HepG2 (cell line): ENCODE measurements at regions not wholly inside any gene's neighbourhood (a gene's known extent, or its start where the extent isn't known, plus 50 kb on each side); places are given as distances from the start of the nearest gene placed in this dataset.

Experiments used
- ATAC-seq: fragments of 200-7000 bp; cut with Tn5 transposase; 3 replicates; pipeline ENCODE4 v1.9.1; 2020; ENCODE audit warnings: mild to moderate bottlenecking, moderate library complexity
- BruUV-seq: library from RNA; stranded (reverse); fragments of 400-500 nt; replicated peaks from 2 replicates; lab custom pipeline; 2021; lab: Mats Ljungman, UMichigan
- CTCF ChIA-PET: fragments of 300-600 bp; formaldehyde crosslinking; extraction: SDS; loops from one replicate; lab custom pipeline; 2021; ENCODE audit warnings: low total read pairs, inconsistent platforms, low intra/inter-chr PET ratio; lab: Yijun Ruan, JAX
- POLR2A ChIA-PET: fragments of 350-600 bp; sonication (Branson Sonifier 250); formaldehyde crosslinking; loops from one replicate; lab custom pipeline; 2020; ENCODE audit warnings: antibody characterized with exemption, inconsistent platforms; lab: Yijun Ruan, JAX
- DNase-seq: peaks from one replicate; pipeline ENCODE4 v3.0.0-alpha.2; 2015; ENCODE audit warnings: low spot score
- FAIRE-seq: peaks from 3 replicates; lab custom pipeline; 2011; peaks lifted over from hg19 to GRCh38; lab: Jason Lieb, UNC
- H2AFZ ChIP-seq: one replicate; pipeline ENCODE4 v1.6.1; 2011; ENCODE audit warnings: low read length, inconsistent platforms
- H3K27ac ChIP-seq: fragments of 300-600 bp; 3 replicates; pipeline ENCODE4 v1.8.0; 2011; ENCODE audit warnings: mixed run types, mild to moderate bottlenecking, mixed read lengths, low read length, inconsistent platforms; ENCODE audit not compliant: insufficient read depth; ENCODE audit errors: extremely low read length
- H3K27me3 ChIP-seq, 2 experiments: fragments of 200-600 bp in 1 of 2; 2 replicates in 1 of 2; 3 replicates in 1 of 2; pipeline versions ENCODE4 v1.6.0 to v1.8.0; 2011; ENCODE audit warnings: low read length in 2 of 2, mild to moderate bottlenecking in 2 of 2, moderate library complexity in 2 of 2, inconsistent platforms in 1 of 2; ENCODE audit not compliant: insufficient read depth in 2 of 2, control insufficient read depth in 1 of 2
- H3K36me3 ChIP-seq, 2 experiments: fragments of 200-600 bp in 1 of 2; replicated peaks in 1 of 2; 2 replicates in 1 of 2; 3 replicates in 1 of 2; pipeline versions ENCODE4 v1.5.1 to v1.8.0; 2011; ENCODE audit warnings: low read length in 2 of 2, inconsistent platforms in 1 of 2; ENCODE audit not compliant: insufficient read depth in 2 of 2, control insufficient read depth in 1 of 2
- H3K4me1 ChIP-seq: 2 replicates; pipeline ENCODE4 v1.5.1; 2012; ENCODE audit warnings: low read length, inconsistent platforms; ENCODE audit not compliant: insufficient read depth
- H3K4me2 ChIP-seq: 2 replicates; pipeline ENCODE4 v1.6.0; 2011; ENCODE audit warnings: low read depth, low read length, inconsistent platforms
- H3K4me3 ChIP-seq, 3 experiments: fragments of 200-600 bp in 1 of 3; sonication (generic), shearing (Covaris generic) in 1 of 3; replicated peaks in 1 of 3; 2 replicates each; pipeline ENCODE4 v1.5.1; 2011 to 2016; ENCODE audit warnings: low read length in 3 of 3, inconsistent platforms in 2 of 3, low read depth in 2 of 3, mild to moderate bottlenecking in 2 of 3, control low read depth in 1 of 3, mixed read lengths in 1 of 3; ENCODE audit not compliant: insufficient read depth in 1 of 3
- H3K79me2 ChIP-seq: one replicate; pipeline ENCODE4 v1.6.1; 2011; ENCODE audit warnings: low read length, inconsistent platforms; ENCODE audit not compliant: insufficient read depth
- H3K9ac ChIP-seq: 2 replicates; pipeline ENCODE4 v1.6.0; 2011; ENCODE audit warnings: mild to moderate bottlenecking, low read depth, low read length, inconsistent platforms; ENCODE audit not compliant: insufficient read depth
- H3K9me3 ChIP-seq: 2 replicates; pipeline ENCODE4 v1.5.1; 2012; ENCODE audit warnings: mild to moderate bottlenecking, low read length
- H4K20me1 ChIP-seq: 2 replicates; pipeline ENCODE4 v1.6.0; 2011; ENCODE audit warnings: inconsistent platforms, mild to moderate bottlenecking, low read length, moderate library complexity; ENCODE audit not compliant: insufficient read depth
- CEBPG ChIP-seq: IDR thresholded peaks from 2 replicates; pipeline ENCODE4 v1.6.1; 2016
- GATA4 ChIP-seq: sonication (generic); IDR thresholded peaks from 2 replicates; pipeline ENCODE4 v1.6.1; 2016; ENCODE audit warnings: antibody characterized with exemption, low read depth, borderline replicate concordance
- GATAD2A ChIP-seq: IDR thresholded peaks from 2 replicates; pipeline ENCODE4 v1.6.1; 2016
- GTF3A ChIP-seq: sonication (generic); formaldehyde crosslinking; conservative IDR thresholded peaks from 2 replicates; pipeline ENCODE4 v1.4.0; 2020; ENCODE audit warnings: mild to moderate bottlenecking, missing genetic modification reagents
- HNRNPL ChIP-seq: fragments of 200-400 bp; formaldehyde crosslinking; IDR thresholded peaks from 2 replicates; pipeline ENCODE4 v1.6.1; 2017; ENCODE audit warnings: mild to moderate bottlenecking, low read depth, low read length
- MAZ ChIP-seq, 2 experiments: sonication (generic) in 1 of 2; formaldehyde crosslinking in 1 of 2; IDR thresholded peaks; 2 replicates each; pipeline versions ENCODE4 v1.5.0 to v1.6.1; 2012 to 2020; ENCODE audit warnings: low read depth in 2 of 2, mild to moderate bottlenecking in 2 of 2, borderline replicate concordance in 1 of 2, improper control_type of control experiment in 1 of 2, low read length in 1 of 2, missing genetic modification reagents in 1 of 2, moderate library complexity in 1 of 2
- PCBP2 ChIP-seq: fragments of 200-400 bp; formaldehyde crosslinking; optimal IDR thresholded peaks from 2 replicates; pipeline ENCODE3; 2018; ENCODE audit warnings: low read length, low read depth; ENCODE audit not compliant: poor library complexity, severe bottlenecking
- PHF20 ChIP-seq: sonication (generic); formaldehyde crosslinking; IDR thresholded peaks from 2 replicates; pipeline ENCODE4 v1.5.0; 2020; ENCODE audit warnings: mild to moderate bottlenecking, missing genetic modification reagents
- REL ChIP-seq: sonication (generic); formaldehyde crosslinking; conservative IDR thresholded peaks from 2 replicates; pipeline ENCODE4 v1.8.0; 2022; ENCODE audit warnings: mild to moderate bottlenecking, missing genetic modification reagents, moderate library complexity
- SRSF9 ChIP-seq: fragments of 200-400 bp; formaldehyde crosslinking; IDR thresholded peaks from 2 replicates; pipeline ENCODE4 v1.6.1; 2018; ENCODE audit warnings: borderline replicate concordance, mild to moderate bottlenecking, low read depth, low read length; ENCODE audit not compliant: insufficient read depth, poor library complexity, severe bottlenecking
- ZBTB49 ChIP-seq: sonication (generic); formaldehyde crosslinking; IDR thresholded peaks from 2 replicates; pipeline ENCODE4 v1.4.0; 2020; ENCODE audit warnings: missing genetic modification reagents, borderline replicate concordance
- ZNF343 ChIP-seq: sonication (generic); formaldehyde crosslinking; IDR thresholded peaks from 2 replicates; pipeline ENCODE4 v1.4.0; 2020; ENCODE audit warnings: mild to moderate bottlenecking, missing genetic modification reagents
- ZNF496 ChIP-seq: sonication (generic); formaldehyde crosslinking; IDR thresholded peaks from 2 replicates; pipeline ENCODE4 v1.8.1; 2023; ENCODE audit warnings: mild to moderate bottlenecking, moderate library complexity, missing genetic modification reagents; ENCODE audit not compliant: insufficient replicate concordance
- ZNF562 ChIP-seq: sonication (generic); formaldehyde crosslinking; IDR thresholded peaks from 2 replicates; pipeline ENCODE4 v1.8.0; 2022; ENCODE audit warnings: missing genetic modification reagents, borderline replicate concordance
- WGBS: methylation state at CpG from one replicate; pipeline ENCODE4 v1.1.6; 2017; ENCODE audit warnings: low lambda C conversion rate; 5-methylcytosine and 5-hydroxymethylcytosine counted together
- in situ Hi-C: cut with HindIII; loops from 2 replicates; pipeline ENCODE4 v1.10.0; 2017; ENCODE audit warnings: low pct_unique_long_range_greater_than_20kb; ENCODE audit not compliant: extremely low pct_ligation_motif_present
- intact Hi-C: fragments of 100-400 bp; cut with micrococcal nuclease; formaldehyde crosslinking; loops from one replicate; pipeline ENCODE4 v1.10.0; 2022; ENCODE audit not compliant: unreplicated experiment
- TF ChIP-seq, protein P1 (sequence below): sonication (generic); formaldehyde crosslinking; IDR thresholded peaks from 2 replicates; pipeline ENCODE4 v1.4.0; 2020; ENCODE audit warnings: missing genetic modification reagents

GRCh38 chr5:28517691-28518090 lies 1479.3 kb upstream of the CDH9 start:
- no peaks in the 10 kb centered on the region for H3K79me2 ChIP-seq

More at GRCh38 chr5:28517691-28518090, 1479.3 kb upstream of the CDH9 start:
- no peak overlapping the region for H3K4me2 ChIP-seq
- no peak overlapping the region for H2AFZ ChIP-seq
- WGBS, result 0% methylated on average over 2 of the region's 2 CpGs
- H3K27ac ChIP-seq, result no peak overlapping the region
- H3K36me3 ChIP-seq, result no peaks in the 10 kb centered on the region
- no peaks in the 10 kb centered on the region for H4K20me1 ChIP-seq
- intact Hi-C loops, result no loop called here
- DNase-seq (no peak), ATAC-seq (no peak), FAIRE-seq (no peak)
- no peak overlapping the region for H3K4me3 ChIP-seq
- in situ Hi-C loops, result no loop called here
- ChIA-PET POLR2A (no interaction called here), CTCF (no interaction called here)
- TF ChIP-seq ZNF562 (CRISPR knock-in tag), result no peak
- TF ChIP-seq MAZ (IDR thresholded peaks at IDR 0.05; ENCODE audit: borderline replicate concordance, low read depth, low read length), result no peak
- no peak for TF ChIP-seq MAZ (CRISPR knock-in tag; IDR thresholded peaks at IDR 0.05; ENCODE audit: low read depth)
- TF ChIP-seq GATA4, result no peak
- TF ChIP-seq GATAD2A (CRISPR knock-in tag), result no peak
- TF ChIP-seq GTF3A (CRISPR knock-in tag), result no peak
- TF ChIP-seq, protein P1, sequence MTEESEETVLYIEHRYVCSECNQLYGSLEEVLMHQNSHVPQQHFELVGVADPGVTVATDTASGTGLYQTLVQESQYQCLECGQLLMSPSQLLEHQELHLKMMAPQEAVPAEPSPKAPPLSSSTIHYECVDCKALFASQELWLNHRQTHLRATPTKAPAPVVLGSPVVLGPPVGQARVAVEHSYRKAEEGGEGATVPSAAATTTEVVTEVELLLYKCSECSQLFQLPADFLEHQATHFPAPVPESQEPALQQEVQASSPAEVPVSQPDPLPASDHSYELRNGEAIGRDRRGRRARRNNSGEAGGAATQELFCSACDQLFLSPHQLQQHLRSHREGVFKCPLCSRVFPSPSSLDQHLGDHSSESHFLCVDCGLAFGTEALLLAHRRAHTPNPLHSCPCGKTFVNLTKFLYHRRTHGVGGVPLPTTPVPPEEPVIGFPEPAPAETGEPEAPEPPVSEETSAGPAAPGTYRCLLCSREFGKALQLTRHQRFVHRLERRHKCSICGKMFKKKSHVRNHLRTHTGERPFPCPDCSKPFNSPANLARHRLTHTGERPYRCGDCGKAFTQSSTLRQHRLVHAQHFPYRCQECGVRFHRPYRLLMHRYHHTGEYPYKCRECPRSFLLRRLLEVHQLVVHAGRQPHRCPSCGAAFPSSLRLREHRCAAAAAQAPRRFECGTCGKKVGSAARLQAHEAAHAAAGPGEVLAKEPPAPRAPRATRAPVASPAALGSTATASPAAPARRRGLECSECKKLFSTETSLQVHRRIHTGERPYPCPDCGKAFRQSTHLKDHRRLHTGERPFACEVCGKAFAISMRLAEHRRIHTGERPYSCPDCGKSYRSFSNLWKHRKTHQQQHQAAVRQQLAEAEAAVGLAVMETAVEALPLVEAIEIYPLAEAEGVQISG (CRISPR knock-in tag), result no peak
- TF ChIP-seq HNRNPL, result no peak
- no peak for TF ChIP-seq PCBP2
- TF ChIP-seq CEBPG (CRISPR knock-in tag), result no peak
- TF ChIP-seq REL (CRISPR knock-in tag), result no peak
- TF ChIP-seq ZBTB49 (CRISPR knock-in tag), result no peak
- no peak for TF ChIP-seq ZNF496 (CRISPR knock-in tag)
- no peak for TF ChIP-seq ZNF343 (CRISPR knock-in tag)
- no peak for TF ChIP-seq PHF20
- TF ChIP-seq SRSF9, result no peak
- BruUV-seq, result no TSS peak
- no peak overlapping the region for H3K9ac ChIP-seq
- no peaks in the 10 kb centered on the region for H3K27me3 ChIP-seq
- H3K4me1 ChIP-seq, result no peaks in the 10 kb centered on the region
- no peaks in the 10 kb centered on the region for H3K9me3 ChIP-seq
